ENCODE measurements at regions not wholly inside any gene's neighbourhood (a gene's known extent, or its start where the extent isn't known, plus 50 kb on each side); places are given as distances from the start of the nearest gene placed in this dataset.

GRCh38 chr7:142636751-142637150 lies 112.5 kb upstream of the PRSS1 start:
- dilution Hi-C loops (cut with HindIII; ENCODE audit: low sequenced_read_pairs, unreplicated experiment) = no loop called here

More at GRCh38 chr7:142636751-142637150, 112.5 kb upstream of the PRSS1 start:
- no peak overlapping the region for H3K4me2 ChIP-seq (ENCODE audit: low read depth, low read length)
- no peak overlapping the region for H3K56ac ChIP-seq (ENCODE audit: extremely low read depth, insufficient read depth, low read length)
- no peak overlapping the region for H2AFZ ChIP-seq (replicated peaks; ENCODE audit: low read length, poor library complexity)
- ChIA-PET CTCF (interaction anchor here (1.1 to 1.5 kb wide), 2 partner anchors 102 to 147 kb away, joined by 3 to 11 read pairs; no protein-coding TSS in a partner anchor), POLR2A (ENCODE audit: unreplicated experiment) (no interaction called here)
- H2BK5ac ChIP-seq (ENCODE audit: low read depth, low read length, poor library complexity, severe bottlenecking) = no peak overlapping the region
- H4K20me1 ChIP-seq (ENCODE audit: insufficient read depth, low read length) = no peaks in the 10 kb centered on the region
- WGBS, 2 experiments (ENCODE audit: extremely low coverage in 2 of 2, insufficient read length in 1 of 2) = no CpG with 5 or more reads among the region's 6 CpGs
- intact Hi-C loops (cut with micrococcal nuclease) = loop anchor here (10.0 kb wide), 1 partner anchor 368 kb away; no protein-coding TSS in a partner anchor
- H3K23ac ChIP-seq (ENCODE audit: low read depth, low read length) = no peak overlapping the region
- no TSS peak for BruUV-seq (replicated peaks)
- H3K9ac ChIP-seq (ENCODE audit: low read depth, low read length) = no peak overlapping the region
- no peaks in the 10 kb centered on the region for H3K9me3 ChIP-seq (ENCODE audit: control insufficient read depth, insufficient read depth, low read length)
- no peak overlapping the region for H3K18ac ChIP-seq (ENCODE audit: low read depth, low read length)
- no peak overlapping the region for H2AK9ac ChIP-seq (replicated peaks; ENCODE audit: low read depth, low read length, poor library complexity)
- H2AK5ac ChIP-seq (ENCODE audit: low read depth, low read length) = no peak overlapping the region
- H2BK120ac ChIP-seq (ENCODE audit: low read depth, low read length) = no peak overlapping the region
- ATAC-seq (ENCODE audit: low read depth) (no peak), DNase-seq (no peak)
- H3K9me1 ChIP-seq (ENCODE audit: insufficient read depth, low read length) = no peaks in the 10 kb centered on the region
- no peak overlapping the region for H3K4ac ChIP-seq (ENCODE audit: low read depth, low read length)
- TF ChIP-seq MAFK (IDR thresholded peaks at IDR 0.05; ENCODE audit: low read depth, low read length) = no peak
- TF ChIP-seq NFE2L2 (IDR thresholded peaks at IDR 0.05; ENCODE audit: low read depth, low read length) = no peak
- TF ChIP-seq RCOR1 (IDR thresholded peaks at IDR 0.05; ENCODE audit: insufficient replicate concordance, low read length) = no peak
- TF ChIP-seq SMC3 (IDR thresholded peaks at IDR 0.05; ENCODE audit: low read depth, low read length) = no peak
- TF ChIP-seq BHLHE40 (IDR thresholded peaks at IDR 0.05; ENCODE audit: low read depth, low read length) = no peak
- TF ChIP-seq CTCF (conservative IDR thresholded peaks at IDR 0.05; ENCODE audit: low read depth, low read length) = no peak
- no peak for TF ChIP-seq RFX5 (IDR thresholded peaks at IDR 0.05; ENCODE audit: low read depth, low read length)
- TF ChIP-seq CEBPB (IDR thresholded peaks at IDR 0.05; ENCODE audit: low read depth, low read length) = no peak
- TF ChIP-seq ELK1 (IDR thresholded peaks at IDR 0.05; ENCODE audit: borderline replicate concordance, low read depth, low read length) = no peak
- TF ChIP-seq USF2 (IDR thresholded peaks at IDR 0.05; ENCODE audit: low read depth, low read length) = no peak
- no peak for TF ChIP-seq CHD1 (IDR thresholded peaks at IDR 0.05; ENCODE audit: low read depth, low read length)
- no peak for TF ChIP-seq MXI1 (IDR thresholded peaks at IDR 0.05; ENCODE audit: borderline replicate concordance, low read depth, low read length)
- TF ChIP-seq MAZ (IDR thresholded peaks at IDR 0.05; ENCODE audit: borderline replicate concordance, low read depth, low read length) = no peak
- TF ChIP-seq FOS (IDR thresholded peaks at IDR 0.05; ENCODE audit: low read depth, low read length) = no peak
- no peak for TF ChIP-seq POLR2A (IDR thresholded peaks at IDR 0.05; ENCODE audit: low read depth, low read length)
- H4K91ac ChIP-seq (ENCODE audit: insufficient read depth, low read depth, low read length) = no peak overlapping the region
- H3K14ac ChIP-seq (replicated peaks; ENCODE audit: low read depth, low read length) = no peak overlapping the region
- H2BK15ac ChIP-seq (ENCODE audit: low read depth, low read length) = no peak overlapping the region
- H3K4me1 ChIP-seq (ENCODE audit: control insufficient read depth, insufficient read depth, low read length) = no peaks in the 10 kb centered on the region
- no peaks in the 10 kb centered on the region for H3K36me3 ChIP-seq (ENCODE audit: control insufficient read depth, insufficient read depth, low read length)
- no peak overlapping the region for H4K8ac ChIP-seq (ENCODE audit: low read depth in 2 of 2, low read length in 2 of 2)
- no peak overlapping the region for H3K4me3 ChIP-seq (ENCODE audit: insufficient read depth, low read depth, low read length)
- in situ Hi-C loops (cut with MboI; ENCODE audit: low sequenced_read_pairs) = no loop called here
- peaks cover 4% of the 10 kb centered on the region for H3K27me3 ChIP-seq (ENCODE audit: control insufficient read depth, insufficient read depth, low read length)
- no peak overlapping the region for H3K27ac ChIP-seq (ENCODE audit: insufficient read depth, low read length)
- no peak overlapping the region for H2BK20ac ChIP-seq (ENCODE audit: low read depth, low read length)
- no peaks in the 10 kb centered on the region for H3K79me1 ChIP-seq (ENCODE audit: low read depth in 1 of 2, low read length in 2 of 2)
- H4K5ac ChIP-seq (ENCODE audit: low read depth, low read length) = no peak overlapping the region
